ENCODE measurements at regions not wholly inside any gene's neighbourhood (a gene's known extent, or its start where the extent isn't known, plus 50 kb on each side); places are given as distances from the start of the nearest gene placed in this dataset.
"Not testable (repeated sequence)": the region's sequence is repeated elsewhere in the genome, so short reads cannot be mapped to it uniquely, and the experiment has no call there.

GRCh38 chr2:40028792-40029488, 249.9 kb upstream of the THUMPD2 start:
- no peak overlapping the region for H3K9ac ChIP-seq (ENCODE audit: insufficient read depth, low read length)
- TF ChIP-seq CTCF (conservative IDR thresholded peaks at IDR 0.05 in 1 of 2, IDR thresholded peaks at IDR 0.05 in 1 of 2; ENCODE audit: low read depth in 1 of 2, low read length in 2 of 2) (no peak), EZH2 (IDR thresholded peaks at IDR 0.05; ENCODE audit: low read length, missing control alignments) (no peak)
- H2AFZ ChIP-seq (ENCODE audit: low read length) = no peak overlapping the region
- H3K36me3 ChIP-seq (ENCODE audit: control insufficient read depth, insufficient read depth, low read length) = no peaks in the 10 kb centered on the region
- H3K27ac ChIP-seq (ENCODE audit: insufficient read depth, low read length) = no peak overlapping the region
- no peaks in the 10 kb centered on the region for H4K20me1 ChIP-seq (ENCODE audit: control insufficient read depth, extremely low read depth, insufficient read depth, low read length)
- peaks cover 7% of the 10 kb centered on the region for H3K4me1 ChIP-seq (ENCODE audit: control insufficient read depth, extremely low read depth, insufficient read depth, low read length)
- no peaks in the 10 kb centered on the region for H3K27me3 ChIP-seq (ENCODE audit: control insufficient read depth, insufficient read depth, low read length)
- H3K4me3 ChIP-seq (replicated peaks in 1 of 4; ENCODE audit: control extremely low read depth in 1 of 4, insufficient read depth in 1 of 4, low read depth in 3 of 4, low read length in 4 of 4) = no peak overlapping the region
- H3K9me3 ChIP-seq (ENCODE audit: control insufficient read depth, insufficient read depth, low read depth, low read length) = no peaks in the 10 kb centered on the region
- DNase-seq (ENCODE audit: low read depth in 2 of 2) = no peak
- H3K79me2 ChIP-seq (ENCODE audit: control insufficient read depth, insufficient read depth, low read length) = no peaks in the 10 kb centered on the region
- H3K4me2 ChIP-seq (ENCODE audit: extremely low read depth, insufficient read depth, low read length) = no peak overlapping the region

GRCh38 chr2:40027968-40028367, 248.9 kb upstream of the THUMPD2 start:
- Histone ChIP-seq H3K27me3 (ENCODE audit: control insufficient read depth, insufficient read depth, low read length) (no peaks in the 10 kb centered on the region), H3K79me2 (ENCODE audit: control insufficient read depth, insufficient read depth, low read length) (no peaks in the 10 kb centered on the region), H3K9ac (ENCODE audit: insufficient read depth, low read length) (no peak overlapping the region), H2AFZ (ENCODE audit: low read length) (no peak overlapping the region), H3K4me1 (ENCODE audit: control insufficient read depth, extremely low read depth, insufficient read depth, low read length) (no peaks in the 10 kb centered on the region), H3K4me3 (replicated peaks in 1 of 4; ENCODE audit: control extremely low read depth in 1 of 4, insufficient read depth in 1 of 4, low read depth in 3 of 4, low read length in 4 of 4) (no peak overlapping the region), H3K4me2 (ENCODE audit: extremely low read depth, insufficient read depth, low read length) (no peak overlapping the region), H3K9me3 (ENCODE audit: control insufficient read depth, insufficient read depth, low read depth, low read length) (no peaks in the 10 kb centered on the region), H3K36me3 (ENCODE audit: control insufficient read depth, insufficient read depth, low read length) (no peaks in the 10 kb centered on the region), H4K20me1 (ENCODE audit: control insufficient read depth, extremely low read depth, insufficient read depth, low read length) (no peaks in the 10 kb centered on the region), H3K27ac (ENCODE audit: insufficient read depth, low read length) (no peak overlapping the region)
- TF ChIP-seq EZH2 (IDR thresholded peaks at IDR 0.05; ENCODE audit: low read length, missing control alignments) = no peak
- no peak for TF ChIP-seq CTCF (conservative IDR thresholded peaks at IDR 0.05 in 1 of 2, IDR thresholded peaks at IDR 0.05 in 1 of 2; ENCODE audit: low read depth in 1 of 2, low read length in 2 of 2)
- peak; percentile 60 to 69 for DNase-seq (ENCODE audit: low read depth in 2 of 2)

GRCh38 chr2:40025276-40025675, 246.2 kb upstream of the THUMPD2 start:
- not testable (repeated sequence) for H3K36me3 ChIP-seq (ENCODE audit: control insufficient read depth, insufficient read depth, low read length); H3K27ac ChIP-seq (ENCODE audit: insufficient read depth, low read length); H3K9me3 ChIP-seq (ENCODE audit: control insufficient read depth, insufficient read depth, low read depth, low read length); H3K4me1 ChIP-seq (ENCODE audit: control insufficient read depth, extremely low read depth, insufficient read depth, low read length); H3K79me2 ChIP-seq (ENCODE audit: control insufficient read depth, insufficient read depth, low read length); H3K9ac ChIP-seq (ENCODE audit: insufficient read depth, low read length); DNase-seq (ENCODE audit: low read depth in 2 of 2); H2AFZ ChIP-seq (ENCODE audit: low read length); H3K4me2 ChIP-seq (ENCODE audit: extremely low read depth, insufficient read depth, low read length); H3K4me3 ChIP-seq (replicated peaks in 1 of 4; ENCODE audit: control extremely low read depth in 1 of 4, insufficient read depth in 1 of 4, low read depth in 3 of 4, low read length in 4 of 4); H3K27me3 ChIP-seq (ENCODE audit: control insufficient read depth, insufficient read depth, low read length); H4K20me1 ChIP-seq (ENCODE audit: control insufficient read depth, extremely low read depth, insufficient read depth, low read length)

All from fibroblast of lung (primary cell).